ENCODE measurements at regions not wholly inside any gene's neighbourhood (a gene's known extent, or its start where the extent isn't known, plus 50 kb on each side); places are given as distances from the start of the nearest gene placed in this dataset.

DNA sequence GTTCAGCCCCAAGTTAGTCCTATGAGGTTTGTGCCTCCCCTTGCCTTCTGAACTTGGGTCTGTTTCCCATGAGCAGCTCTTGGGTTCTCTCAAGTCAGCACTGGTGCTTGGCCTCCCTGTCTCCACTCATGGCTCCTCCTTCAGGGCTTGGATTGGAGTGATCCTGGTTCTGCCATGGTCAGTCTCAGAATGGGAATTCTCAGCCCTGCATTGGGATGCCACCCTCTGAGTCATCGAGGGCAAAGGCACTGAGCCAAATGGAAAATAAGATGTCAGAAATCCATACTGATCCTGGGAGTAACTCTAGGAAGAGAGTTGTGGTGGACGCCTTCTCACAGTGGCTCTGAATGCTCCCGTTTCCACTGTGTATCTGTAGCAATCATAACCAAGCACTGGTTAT lies 233.4 kb upstream of the HABP2 start:
- ChIA-PET CTCF (no interaction called here), POLR2A (interaction anchor here (0.8 kb wide), 1 partner anchor 12 kb away, joined by 6 read pairs; no protein-coding TSS in a partner anchor)
- H3K9me3 ChIP-seq (ENCODE audit: control insufficient read depth, insufficient read depth, low read depth, low read length): no peaks in the 10 kb centered on the region
- in situ Hi-C loops (cut with HindIII; ENCODE audit: low pct_unique_long_range_greater_than_20kb, low sequenced_read_pairs) (no loop called here), intact Hi-C loops (cut with micrococcal nuclease; ENCODE audit: unreplicated experiment) (no loop called here)
- TF ChIP-seq TCF7L2 (IDR thresholded peaks at IDR 0.05; ENCODE audit: low read depth, low read length) (no peak), POLR2AphosphoS5 (IDR thresholded peaks at IDR 0.05; ENCODE audit: low read depth, low read length) (no peak), SIN3A (IDR thresholded peaks at IDR 0.05; ENCODE audit: borderline replicate concordance, insufficient read depth, low read depth, low read length) (no peak)
- TF ChIP-seq, protein P1, sequence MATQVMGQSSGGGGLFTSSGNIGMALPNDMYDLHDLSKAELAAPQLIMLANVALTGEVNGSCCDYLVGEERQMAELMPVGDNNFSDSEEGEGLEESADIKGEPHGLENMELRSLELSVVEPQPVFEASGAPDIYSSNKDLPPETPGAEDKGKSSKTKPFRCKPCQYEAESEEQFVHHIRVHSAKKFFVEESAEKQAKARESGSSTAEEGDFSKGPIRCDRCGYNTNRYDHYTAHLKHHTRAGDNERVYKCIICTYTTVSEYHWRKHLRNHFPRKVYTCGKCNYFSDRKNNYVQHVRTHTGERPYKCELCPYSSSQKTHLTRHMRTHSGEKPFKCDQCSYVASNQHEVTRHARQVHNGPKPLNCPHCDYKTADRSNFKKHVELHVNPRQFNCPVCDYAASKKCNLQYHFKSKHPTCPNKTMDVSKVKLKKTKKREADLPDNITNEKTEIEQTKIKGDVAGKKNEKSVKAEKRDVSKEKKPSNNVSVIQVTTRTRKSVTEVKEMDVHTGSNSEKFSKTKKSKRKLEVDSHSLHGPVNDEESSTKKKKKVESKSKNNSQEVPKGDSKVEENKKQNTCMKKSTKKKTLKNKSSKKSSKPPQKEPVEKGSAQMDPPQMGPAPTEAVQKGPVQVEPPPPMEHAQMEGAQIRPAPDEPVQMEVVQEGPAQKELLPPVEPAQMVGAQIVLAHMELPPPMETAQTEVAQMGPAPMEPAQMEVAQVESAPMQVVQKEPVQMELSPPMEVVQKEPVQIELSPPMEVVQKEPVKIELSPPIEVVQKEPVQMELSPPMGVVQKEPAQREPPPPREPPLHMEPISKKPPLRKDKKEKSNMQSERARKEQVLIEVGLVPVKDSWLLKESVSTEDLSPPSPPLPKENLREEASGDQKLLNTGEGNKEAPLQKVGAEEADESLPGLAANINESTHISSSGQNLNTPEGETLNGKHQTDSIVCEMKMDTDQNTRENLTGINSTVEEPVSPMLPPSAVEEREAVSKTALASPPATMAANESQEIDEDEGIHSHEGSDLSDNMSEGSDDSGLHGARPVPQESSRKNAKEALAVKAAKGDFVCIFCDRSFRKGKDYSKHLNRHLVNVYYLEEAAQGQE (IDR thresholded peaks at IDR 0.05; ENCODE audit: insufficient read depth in 1 of 2, low read depth in 2 of 2, low read length in 1 of 2): no peak
- TF ChIP-seq, protein P2, sequence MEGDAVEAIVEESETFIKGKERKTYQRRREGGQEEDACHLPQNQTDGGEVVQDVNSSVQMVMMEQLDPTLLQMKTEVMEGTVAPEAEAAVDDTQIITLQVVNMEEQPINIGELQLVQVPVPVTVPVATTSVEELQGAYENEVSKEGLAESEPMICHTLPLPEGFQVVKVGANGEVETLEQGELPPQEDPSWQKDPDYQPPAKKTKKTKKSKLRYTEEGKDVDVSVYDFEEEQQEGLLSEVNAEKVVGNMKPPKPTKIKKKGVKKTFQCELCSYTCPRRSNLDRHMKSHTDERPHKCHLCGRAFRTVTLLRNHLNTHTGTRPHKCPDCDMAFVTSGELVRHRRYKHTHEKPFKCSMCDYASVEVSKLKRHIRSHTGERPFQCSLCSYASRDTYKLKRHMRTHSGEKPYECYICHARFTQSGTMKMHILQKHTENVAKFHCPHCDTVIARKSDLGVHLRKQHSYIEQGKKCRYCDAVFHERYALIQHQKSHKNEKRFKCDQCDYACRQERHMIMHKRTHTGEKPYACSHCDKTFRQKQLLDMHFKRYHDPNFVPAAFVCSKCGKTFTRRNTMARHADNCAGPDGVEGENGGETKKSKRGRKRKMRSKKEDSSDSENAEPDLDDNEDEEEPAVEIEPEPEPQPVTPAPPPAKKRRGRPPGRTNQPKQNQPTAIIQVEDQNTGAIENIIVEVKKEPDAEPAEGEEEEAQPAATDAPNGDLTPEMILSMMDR (IDR thresholded peaks at IDR 0.05): no peak
- no TSS peak for BruUV-seq (replicated peaks)
- no peak overlapping the region for H3K27ac ChIP-seq (ENCODE audit: low read length)
- no peaks in the 10 kb centered on the region for H3K4me1 ChIP-seq (ENCODE audit: control insufficient read depth, insufficient read depth, low read length)
- no peak for DNase-seq (ENCODE audit: low read depth, low spot score)
- H3K4me3 ChIP-seq (ENCODE audit: low read depth in 2 of 2, low read length in 2 of 2): no peak overlapping the region
- peaks cover 10% of the 10 kb centered on the region for H3K27me3 ChIP-seq (ENCODE audit: control insufficient read depth, insufficient read depth, low read length)
- H3K36me3 ChIP-seq (ENCODE audit: control insufficient read depth, insufficient read depth, low read length): no peaks in the 10 kb centered on the region
- ATAC-seq: no peak

DNA sequence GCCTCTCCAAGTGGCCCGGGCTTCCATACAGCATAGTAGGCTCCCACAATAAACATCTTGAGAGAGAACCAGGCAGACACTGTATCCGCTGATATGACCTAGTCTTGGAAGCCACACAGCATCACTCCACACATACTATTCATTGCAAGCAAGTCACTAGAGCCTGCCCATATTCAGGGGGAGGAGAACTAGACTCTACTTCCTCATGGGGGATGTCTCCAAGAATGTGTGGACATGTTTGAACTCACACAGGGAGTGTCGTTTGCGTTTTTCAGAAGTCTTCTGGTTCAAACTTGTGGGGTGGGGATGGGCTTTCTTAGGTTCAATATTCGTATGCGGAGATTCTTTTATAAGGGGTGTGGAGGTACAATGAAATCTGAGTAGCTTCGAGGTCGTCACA lies 232.6 kb upstream of the HABP2 start:
- no peak for ATAC-seq
- intact Hi-C loops (cut with micrococcal nuclease; ENCODE audit: unreplicated experiment) (no loop called here), in situ Hi-C loops (cut with HindIII; ENCODE audit: low pct_unique_long_range_greater_than_20kb, low sequenced_read_pairs) (no loop called here)
- Histone ChIP-seq H3K4me3 (ENCODE audit: low read depth in 2 of 2, low read length in 2 of 2) (no peak overlapping the region), H3K9me3 (ENCODE audit: control insufficient read depth, insufficient read depth, low read depth, low read length) (no peaks in the 10 kb centered on the region), H3K4me1 (ENCODE audit: control insufficient read depth, insufficient read depth, low read length) (no peaks in the 10 kb centered on the region), H3K36me3 (ENCODE audit: control insufficient read depth, insufficient read depth, low read length) (no peaks in the 10 kb centered on the region), H3K27me3 (ENCODE audit: control insufficient read depth, insufficient read depth, low read length) (peaks cover 7% of the 10 kb centered on the region; the same call in 1 of the 2 replicates), H3K27ac (ENCODE audit: low read length) (no peak overlapping the region)
- POLR2A ChIA-PET: no interaction called here
- BruUV-seq (replicated peaks): no TSS peak
- DNase-seq (ENCODE audit: low read depth, low spot score): no peak
- TF ChIP-seq, protein P2 (IDR thresholded peaks at IDR 0.05): no peak
- TF ChIP-seq, protein P1 (IDR thresholded peaks at IDR 0.05; ENCODE audit: insufficient read depth in 1 of 2, low read depth in 2 of 2, low read length in 1 of 2): no peak
- TF ChIP-seq TCF7L2 (IDR thresholded peaks at IDR 0.05; ENCODE audit: low read depth, low read length): no peak
- TF ChIP-seq POLR2AphosphoS5 (IDR thresholded peaks at IDR 0.05; ENCODE audit: low read depth, low read length): no peak
- no peak for TF ChIP-seq SIN3A (IDR thresholded peaks at IDR 0.05; ENCODE audit: borderline replicate concordance, insufficient read depth, low read depth, low read length)
- CTCF ChIA-PET: no interaction called here
